ENCODE measurements at regions not wholly inside any gene's neighbourhood (a gene's known extent, or its start where the extent isn't known, plus 50 kb on each side); places are given as distances from the start of the nearest gene placed in this dataset.

GRCh38 chr16:66166490-66166889, 200.0 kb upstream of the CDH5 start:
- DNase-seq (ENCODE audit: extremely low spot score): no peak
- POLR2A ChIA-PET: no interaction called here
- CTCF ChIA-PET: no interaction called here
- no peak for TF ChIP-seq PKNOX1 (IDR thresholded peaks at IDR 0.05)
- no peak for TF ChIP-seq TARDBP (IDR thresholded peaks at IDR 0.05)
- no peak for TF ChIP-seq FOXK2 (IDR thresholded peaks at IDR 0.05)
- TF ChIP-seq HDGF (IDR thresholded peaks at IDR 0.05; ENCODE audit: borderline replicate concordance): no peak
- no peak for TF ChIP-seq NFRKB (IDR thresholded peaks at IDR 0.05)
- no peak for TF ChIP-seq L3MBTL2 (conservative IDR thresholded peaks at IDR 0.05)
- TF ChIP-seq ZNF384 (IDR thresholded peaks at IDR 0.05): no peak
- no peak for TF ChIP-seq BHLHE40 (IDR thresholded peaks at IDR 0.05; ENCODE audit: borderline replicate concordance)
- no peak for TF ChIP-seq SP1 (IDR thresholded peaks at IDR 0.05)
- no peak for TF ChIP-seq CTBP1 (IDR thresholded peaks at IDR 0.05; ENCODE audit: borderline replicate concordance)
- no peak for TF ChIP-seq LEF1 (IDR thresholded peaks at IDR 0.05; ENCODE audit: borderline replicate concordance)
- TF ChIP-seq FOXM1 (IDR thresholded peaks at IDR 0.05; ENCODE audit: borderline replicate concordance): no peak
- TF ChIP-seq ARNT (IDR thresholded peaks at IDR 0.05): no peak

- no peak for DNase-seq (ENCODE audit: extremely low spot score)
- POLR2A ChIA-PET: no interaction called here
- CTCF ChIA-PET: no interaction called here
- TF ChIP-seq SP1 (IDR thresholded peaks at IDR 0.05): no peak
- TF ChIP-seq CTBP1 (IDR thresholded peaks at IDR 0.05; ENCODE audit: borderline replicate concordance): no peak
- TF ChIP-seq TARDBP (IDR thresholded peaks at IDR 0.05): no peak
- TF ChIP-seq PKNOX1 (IDR thresholded peaks at IDR 0.05): no peak
- TF ChIP-seq NFRKB (IDR thresholded peaks at IDR 0.05): no peak
- TF ChIP-seq ARNT (IDR thresholded peaks at IDR 0.05): no peak
- TF ChIP-seq FOXA1 (IDR thresholded peaks at IDR 0.05): no peak
- no peak for TF ChIP-seq L3MBTL2 (conservative IDR thresholded peaks at IDR 0.05)
- TF ChIP-seq SUZ12 (IDR thresholded peaks at IDR 0.05): no peak
- TF ChIP-seq ZNF384 (IDR thresholded peaks at IDR 0.05): no peak
- TF ChIP-seq BHLHE40 (IDR thresholded peaks at IDR 0.05; ENCODE audit: borderline replicate concordance): no peak
- no peak for TF ChIP-seq LEF1 (IDR thresholded peaks at IDR 0.05; ENCODE audit: borderline replicate concordance)
- TF ChIP-seq FOXK2 (IDR thresholded peaks at IDR 0.05): no peak
- no peak for TF ChIP-seq HDGF (IDR thresholded peaks at IDR 0.05; ENCODE audit: borderline replicate concordance)
These were observed 200.6 kb upstream of the CDH5 start for GRCh38 chr16:66165879-66166278.

- CTCF ChIA-PET: no interaction called here
- POLR2A ChIA-PET: no interaction called here
- no peak for TF ChIP-seq LEF1 (IDR thresholded peaks at IDR 0.05; ENCODE audit: borderline replicate concordance)
- TF ChIP-seq FOXA1 (IDR thresholded peaks at IDR 0.05): no peak
- no peak for TF ChIP-seq FOXK2 (IDR thresholded peaks at IDR 0.05)
- TF ChIP-seq ELF4 (IDR thresholded peaks at IDR 0.05): no peak
- no peak for TF ChIP-seq SUZ12 (IDR thresholded peaks at IDR 0.05)
- DNase-seq (ENCODE audit: extremely low spot score): no peak
These were observed 201.8 kb upstream of the CDH5 start for GRCh38 chr16:66164581-66165247.

GRCh38 chr16:66162821-66163220, 203.7 kb upstream of the CDH5 start:
- TF ChIP-seq BHLHE40 (IDR thresholded peaks at IDR 0.05; ENCODE audit: borderline replicate concordance): no peak
- no peak for TF ChIP-seq FOXA1 (IDR thresholded peaks at IDR 0.05)
- no peak for DNase-seq (ENCODE audit: extremely low spot score)
- ChIA-PET POLR2A (no interaction called here), CTCF (no interaction called here)

GRCh38 chr16:66161942-66162341, 204.5 kb upstream of the CDH5 start:
- TF ChIP-seq BHLHE40 (IDR thresholded peaks at IDR 0.05; ENCODE audit: borderline replicate concordance) (no peak), LEF1 (IDR thresholded peaks at IDR 0.05; ENCODE audit: borderline replicate concordance) (no peak), FOXA1 (IDR thresholded peaks at IDR 0.05) (no peak), PKNOX1 (IDR thresholded peaks at IDR 0.05) (no peak), CTBP1 (IDR thresholded peaks at IDR 0.05; ENCODE audit: borderline replicate concordance) (no peak), ZNF384 (IDR thresholded peaks at IDR 0.05) (no peak), HDGF (IDR thresholded peaks at IDR 0.05; ENCODE audit: borderline replicate concordance) (no peak), L3MBTL2 (conservative IDR thresholded peaks at IDR 0.05) (no peak), FOXK2 (IDR thresholded peaks at IDR 0.05) (no peak), NFRKB (IDR thresholded peaks at IDR 0.05) (no peak), SUZ12 (IDR thresholded peaks at IDR 0.05) (no peak), SP1 (IDR thresholded peaks at IDR 0.05) (no peak), ARNT (IDR thresholded peaks at IDR 0.05) (no peak), ELF4 (IDR thresholded peaks at IDR 0.05) (no peak), TARDBP (IDR thresholded peaks at IDR 0.05) (no peak), FOXM1 (IDR thresholded peaks at IDR 0.05; ENCODE audit: borderline replicate concordance) (no peak)
- ChIA-PET CTCF (no interaction called here), POLR2A (no interaction called here)
- no peak for DNase-seq (ENCODE audit: extremely low spot score)

GRCh38 chr16:66161269-66161668, 205.2 kb upstream of the CDH5 start:
- TF ChIP-seq SP1 (IDR thresholded peaks at IDR 0.05): no peak
- no peak for TF ChIP-seq CTBP1 (IDR thresholded peaks at IDR 0.05; ENCODE audit: borderline replicate concordance)
- no peak for TF ChIP-seq NFRKB (IDR thresholded peaks at IDR 0.05)
- TF ChIP-seq BHLHE40 (IDR thresholded peaks at IDR 0.05; ENCODE audit: borderline replicate concordance): no peak
- no peak for TF ChIP-seq FOXK2 (IDR thresholded peaks at IDR 0.05)
- TF ChIP-seq TARDBP (IDR thresholded peaks at IDR 0.05): no peak
- no peak for TF ChIP-seq ARNT (IDR thresholded peaks at IDR 0.05)
- TF ChIP-seq ELF4 (IDR thresholded peaks at IDR 0.05): no peak
- no peak for TF ChIP-seq ZNF384 (IDR thresholded peaks at IDR 0.05)
- TF ChIP-seq FOXM1 (IDR thresholded peaks at IDR 0.05; ENCODE audit: borderline replicate concordance): no peak
- TF ChIP-seq SUZ12 (IDR thresholded peaks at IDR 0.05): no peak
- TF ChIP-seq L3MBTL2 (conservative IDR thresholded peaks at IDR 0.05): no peak
- no peak for TF ChIP-seq HDGF (IDR thresholded peaks at IDR 0.05; ENCODE audit: borderline replicate concordance)
- no peak for TF ChIP-seq LEF1 (IDR thresholded peaks at IDR 0.05; ENCODE audit: borderline replicate concordance)
- TF ChIP-seq FOXA1 (IDR thresholded peaks at IDR 0.05): no peak
- TF ChIP-seq PKNOX1 (IDR thresholded peaks at IDR 0.05): no peak
- ChIA-PET POLR2A (no interaction called here), CTCF (no interaction called here)
- DNase-seq (ENCODE audit: extremely low spot score): no peak

Measured in HEK293T (cell line).